ENCODE measurements at regions not wholly inside any gene's neighbourhood (a gene's known extent, or its start where the extent isn't known, plus 50 kb on each side); places are given as distances from the start of the nearest gene placed in this dataset.

DNA sequence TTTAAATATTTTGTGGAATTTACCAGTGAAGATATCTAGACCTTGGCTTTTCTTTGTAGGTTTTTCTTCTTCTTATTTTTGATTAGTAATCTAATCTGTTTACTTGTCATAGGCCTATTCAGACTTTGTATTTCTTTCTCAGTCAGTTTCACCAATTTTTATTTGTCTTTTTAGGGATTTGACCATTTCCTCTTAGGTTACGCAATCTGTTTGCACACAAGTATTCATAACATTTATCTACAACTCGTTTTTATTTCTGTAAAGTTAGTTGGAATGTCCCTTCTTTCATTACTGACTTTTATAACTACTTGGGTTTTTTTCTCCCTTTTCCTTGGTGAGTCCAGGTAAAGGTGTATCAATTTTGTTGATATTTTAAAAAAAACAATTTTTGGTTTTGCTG is 545.7 kb downstream of the AACS start:
- Histone ChIP-seq H4K20me1 (ENCODE audit: insufficient read depth) (no peaks in the 10 kb centered on the region), H3K4me2 (ENCODE audit: low read length) (no peak overlapping the region), H3K9ac (ENCODE audit: low read length) (no peak overlapping the region), H3K9me2 (ENCODE audit: insufficient read depth, low read length) (no peaks in the 10 kb centered on the region), H3K36me3 (ENCODE audit: insufficient read depth, low read length) (no peaks in the 10 kb centered on the region), H3K27ac (ENCODE audit: low read length) (no peak overlapping the region), H3K9me3 (ENCODE audit: low read length) (no peaks in the 10 kb centered on the region), H2AFZ (ENCODE audit: low read depth, low read length) (no peak overlapping the region), H3K27me3 (ENCODE audit: insufficient read depth, low read depth, low read length) (no peaks in the 10 kb centered on the region), H3K79me2 (replicated peaks; ENCODE audit: insufficient read depth, low read length) (no peaks in the 10 kb centered on the region), H3K4me3 (ENCODE audit: low read length) (no peak overlapping the region), H3F3A (ENCODE audit: insufficient read depth, low read length, poor library complexity, severe bottlenecking) (no peaks in the 10 kb centered on the region)
- TF ChIP-seq REST (IDR thresholded peaks at IDR 0.05; ENCODE audit: borderline replicate concordance): no peak

DNA sequence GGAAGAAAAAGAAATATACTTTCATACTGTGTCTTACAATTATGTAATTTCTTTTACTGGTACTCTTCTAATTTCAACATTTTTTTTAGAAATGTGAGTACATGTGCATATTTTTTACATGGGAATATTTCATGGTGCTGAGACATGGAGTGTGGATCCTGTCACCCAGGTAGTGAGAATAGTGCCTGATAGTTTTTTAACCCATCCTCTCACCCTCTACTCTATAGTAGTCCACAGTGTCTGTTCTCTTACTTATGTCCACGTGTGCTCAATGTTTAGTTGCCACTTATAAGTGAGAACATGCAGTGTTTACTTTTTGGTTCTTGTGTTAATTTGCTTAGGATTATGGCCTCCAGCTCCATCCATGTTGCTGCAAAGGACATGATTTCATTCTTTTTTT is 548.8 kb downstream of the AACS start:
- no peaks in the 10 kb centered on the region for H3F3A ChIP-seq (ENCODE audit: insufficient read depth, low read length, poor library complexity, severe bottlenecking)
- no peaks in the 10 kb centered on the region for H3K36me3 ChIP-seq (ENCODE audit: insufficient read depth, low read length)
- no peak overlapping the region for H3K4me2 ChIP-seq (ENCODE audit: low read length)
- no peak overlapping the region for H3K27ac ChIP-seq (ENCODE audit: low read length)
- no peaks in the 10 kb centered on the region for H3K79me2 ChIP-seq (replicated peaks; ENCODE audit: insufficient read depth, low read length)
- H2AFZ ChIP-seq (ENCODE audit: low read depth, low read length): no peak overlapping the region
- no peaks in the 10 kb centered on the region for H3K27me3 ChIP-seq (ENCODE audit: insufficient read depth, low read depth, low read length)
- no peak overlapping the region for H3K4me3 ChIP-seq (ENCODE audit: low read length)
- H4K20me1 ChIP-seq (ENCODE audit: insufficient read depth): no peaks in the 10 kb centered on the region
- H3K9me3 ChIP-seq (ENCODE audit: low read length): no peaks in the 10 kb centered on the region
- no peaks in the 10 kb centered on the region for H3K9me2 ChIP-seq (ENCODE audit: insufficient read depth, low read length)
- H3K9ac ChIP-seq (ENCODE audit: low read length): no peak overlapping the region
- TF ChIP-seq SMC3 (conservative IDR thresholded peaks at IDR 0.05; ENCODE audit: poor library complexity) (no peak), MXI1 (conservative IDR thresholded peaks at IDR 0.05; ENCODE audit: poor library complexity, severe bottlenecking) (no peak), EP300 (conservative IDR thresholded peaks at IDR 0.05; ENCODE audit: poor library complexity, severe bottlenecking) (no peak)
- TF ChIP-seq, protein P1, sequence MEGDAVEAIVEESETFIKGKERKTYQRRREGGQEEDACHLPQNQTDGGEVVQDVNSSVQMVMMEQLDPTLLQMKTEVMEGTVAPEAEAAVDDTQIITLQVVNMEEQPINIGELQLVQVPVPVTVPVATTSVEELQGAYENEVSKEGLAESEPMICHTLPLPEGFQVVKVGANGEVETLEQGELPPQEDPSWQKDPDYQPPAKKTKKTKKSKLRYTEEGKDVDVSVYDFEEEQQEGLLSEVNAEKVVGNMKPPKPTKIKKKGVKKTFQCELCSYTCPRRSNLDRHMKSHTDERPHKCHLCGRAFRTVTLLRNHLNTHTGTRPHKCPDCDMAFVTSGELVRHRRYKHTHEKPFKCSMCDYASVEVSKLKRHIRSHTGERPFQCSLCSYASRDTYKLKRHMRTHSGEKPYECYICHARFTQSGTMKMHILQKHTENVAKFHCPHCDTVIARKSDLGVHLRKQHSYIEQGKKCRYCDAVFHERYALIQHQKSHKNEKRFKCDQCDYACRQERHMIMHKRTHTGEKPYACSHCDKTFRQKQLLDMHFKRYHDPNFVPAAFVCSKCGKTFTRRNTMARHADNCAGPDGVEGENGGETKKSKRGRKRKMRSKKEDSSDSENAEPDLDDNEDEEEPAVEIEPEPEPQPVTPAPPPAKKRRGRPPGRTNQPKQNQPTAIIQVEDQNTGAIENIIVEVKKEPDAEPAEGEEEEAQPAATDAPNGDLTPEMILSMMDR (IDR thresholded peaks at IDR 0.05; ENCODE audit: poor library complexity, severe bottlenecking): no peak

- H3K27me3 ChIP-seq (ENCODE audit: insufficient read depth, low read depth, low read length): no peaks in the 10 kb centered on the region
- no peaks in the 10 kb centered on the region for H3K79me2 ChIP-seq (replicated peaks; ENCODE audit: insufficient read depth, low read length)
- no peak overlapping the region for H3K4me2 ChIP-seq (ENCODE audit: low read length)
- no peaks in the 10 kb centered on the region for H3K36me3 ChIP-seq (ENCODE audit: insufficient read depth, low read length)
- H3K9me2 ChIP-seq (ENCODE audit: insufficient read depth, low read length): no peaks in the 10 kb centered on the region
- H2AFZ ChIP-seq (ENCODE audit: low read depth, low read length): no peak overlapping the region
- no peaks in the 10 kb centered on the region for H3K9me3 ChIP-seq (ENCODE audit: low read length)
- H4K20me1 ChIP-seq (ENCODE audit: insufficient read depth): no peaks in the 10 kb centered on the region
- H3K4me3 ChIP-seq (ENCODE audit: low read length): no peak overlapping the region
- H3F3A ChIP-seq (ENCODE audit: insufficient read depth, low read length, poor library complexity, severe bottlenecking): no peaks in the 10 kb centered on the region
- TF ChIP-seq SMC3 (conservative IDR thresholded peaks at IDR 0.05; ENCODE audit: poor library complexity): no peak
- no peak for TF ChIP-seq TAF1 (IDR thresholded peaks at IDR 0.05; ENCODE audit: low read depth)
- no peak for TF ChIP-seq POLR2AphosphoS5 (IDR thresholded peaks at IDR 0.05)
- no peak for TF ChIP-seq EP300 (conservative IDR thresholded peaks at IDR 0.05; ENCODE audit: poor library complexity, severe bottlenecking)
- no peak for TF ChIP-seq MXI1 (conservative IDR thresholded peaks at IDR 0.05; ENCODE audit: poor library complexity, severe bottlenecking)
- no peak for TF ChIP-seq REST (IDR thresholded peaks at IDR 0.05; ENCODE audit: borderline replicate concordance)
- TF ChIP-seq RAD21 (conservative IDR thresholded peaks at IDR 0.05): no peak
- TF ChIP-seq, protein P1 (IDR thresholded peaks at IDR 0.05; ENCODE audit: poor library complexity, severe bottlenecking): no peak
- TF ChIP-seq EZH2 (IDR thresholded peaks at IDR 0.05; ENCODE audit: borderline replicate concordance, insufficient read depth, low read length, poor library complexity, severe bottlenecking): no peak
- no peak overlapping the region for H3K9ac ChIP-seq (ENCODE audit: low read length)
- H3K27ac ChIP-seq (ENCODE audit: low read length): no peak overlapping the region
Observed at GRCh38 chr12:125619723-125620122, 554.5 kb downstream of the AACS start.
